H1 (cell line): ENCODE measurements at regions not wholly inside any gene's neighbourhood (a gene's known extent, or its start where the extent isn't known, plus 50 kb on each side); places are given as distances from the start of the nearest gene placed in this dataset.

Experiments used
- CTCF ChIA-PET: fragments of 300-600 bp; sonication (Branson Sonifier 250); formaldehyde crosslinking; loops from one replicate; lab custom pipeline; 2021; ENCODE audit not compliant: partially characterized antibody; lab: Charles Lee
- POLR2A ChIA-PET: fragments of 300-600 bp; sonication (Branson Sonifier 250); formaldehyde crosslinking; loops from one replicate; lab custom pipeline; 2021; ENCODE audit warnings: inconsistent platforms; ENCODE audit not compliant: partially characterized antibody; lab: Charles Lee
- DNase-seq, 2 experiments: peaks; one replicate each; pipeline versions ENCODE4 v3.0.0 to v3.0.0-alpha.2; 2010 to 2022; ENCODE audit warnings: low spot score in 2 of 2, low read depth in 1 of 2, mixed read lengths in 1 of 2
- FAIRE-seq: peaks from 2 replicates; lab custom pipeline; 2011; peaks lifted over from hg19 to GRCh38; lab: Jason Lieb, UNC
- H2AFZ ChIP-seq: 2 replicates; pipeline ENCODE4 v1.8.1; 2012; ENCODE audit warnings: low read length, inconsistent platforms
- H2AK5ac ChIP-seq: 2 replicates; pipeline ENCODE4 v1.6.1; 2013; ENCODE audit warnings: low read depth, low read length
- H2BK120ac ChIP-seq: replicated peaks from 2 replicates; pipeline ENCODE3; 2013; ENCODE audit warnings: low read depth, low read length, inconsistent platforms
- H2BK12ac ChIP-seq: 2 replicates; pipeline ENCODE4 v1.6.1; 2013; ENCODE audit warnings: low read depth, low read length
- H2BK15ac ChIP-seq: 2 replicates; pipeline ENCODE4 v1.6.1; 2013; ENCODE audit warnings: low read length
- H2BK20ac ChIP-seq: 2 replicates; pipeline ENCODE4 v1.6.1; 2013; ENCODE audit warnings: low read length
- H2BK5ac ChIP-seq: 2 replicates; pipeline ENCODE4 v1.6.1; 2013; ENCODE audit warnings: low read depth, low read length
- H3K14ac ChIP-seq: 2 replicates; pipeline ENCODE4 v1.6.1; 2013; ENCODE audit warnings: inconsistent platforms; ENCODE audit not compliant: insufficient read length
- H3K18ac ChIP-seq: 2 replicates; pipeline ENCODE4 v1.6.1; 2013; ENCODE audit warnings: low read length; ENCODE audit errors: extremely low read depth
- H3K23ac ChIP-seq: 2 replicates; pipeline ENCODE4 v1.6.1; 2013; ENCODE audit warnings: inconsistent platforms; ENCODE audit not compliant: insufficient read length
- H3K23me2 ChIP-seq: 2 replicates; pipeline ENCODE4 v1.6.1; 2013; ENCODE audit warnings: low read depth, low read length
- H3K27ac ChIP-seq: 2 replicates; pipeline ENCODE4 v1.6.1; 2011; ENCODE audit warnings: low read depth, low read length, inconsistent platforms
- H3K27me3 ChIP-seq, 4 experiments: replicated peaks in 1 of 4; 1 replicate in 1 of 4; 2 replicates in 3 of 4; pipeline versions ENCODE4 v1.6.1 to v1.8.1; 2011 to 2013; ENCODE audit warnings: low read length in 3 of 4, mild to moderate bottlenecking in 3 of 4, inconsistent platforms in 2 of 4, mixed read lengths in 2 of 4, moderate library complexity in 1 of 4; ENCODE audit not compliant: control insufficient read depth in 3 of 4, insufficient read depth in 3 of 4; ENCODE audit errors: extremely low read depth in 1 of 4
- H3K36me3 ChIP-seq, 4 experiments: 2 replicates each; pipeline versions ENCODE4 v1.6.1 to v1.8.1; 2011 to 2013; ENCODE audit warnings: mild to moderate bottlenecking in 4 of 4, low read length in 3 of 4, moderate library complexity in 2 of 4, control low read depth in 1 of 4, inconsistent platforms in 1 of 4; ENCODE audit not compliant: insufficient read depth in 4 of 4, control insufficient read depth in 2 of 4
- H3K4ac ChIP-seq: replicated peaks from 2 replicates; pipeline ENCODE3; 2013; ENCODE audit warnings: low read length, low read depth, mixed read lengths, inconsistent platforms; ENCODE audit not compliant: insufficient read length
- H3K4me1 ChIP-seq, 4 experiments: replicated peaks in 1 of 4; 1 replicate in 1 of 4; 2 replicates in 3 of 4; pipeline versions ENCODE4 v1.6.1 to v1.8.1; 2011 to 2013; ENCODE audit warnings: low read length in 3 of 4, inconsistent platforms in 2 of 4, mixed read lengths in 1 of 4; ENCODE audit not compliant: insufficient read depth in 4 of 4, control insufficient read depth in 3 of 4
- H3K4me2 ChIP-seq, 2 experiments: 2 replicates each; pipeline versions ENCODE4 v1.6.1 to v1.8.1; 2011 to 2013; ENCODE audit warnings: low read depth in 2 of 2, low read length in 2 of 2, control low read depth in 1 of 2, inconsistent platforms in 1 of 2, mild to moderate bottlenecking in 1 of 2; ENCODE audit not compliant: insufficient read depth in 1 of 2
- H3K4me3 ChIP-seq, 4 experiments: fragments of 200-600, 300-600 bp in 1 of 4; sonication (generic), shearing (Covaris generic), sonication (Bioruptor Twin) in 1 of 4; 2 replicates each; pipeline versions ENCODE4 v1.5.1 to v1.8.1; 2011 to 2016; ENCODE audit warnings: low read length in 4 of 4, low read depth in 3 of 4, control low read depth in 2 of 4, inconsistent platforms in 2 of 4, mild to moderate bottlenecking in 2 of 4, mixed read lengths in 1 of 4, moderate library complexity in 1 of 4; ENCODE audit not compliant: insufficient read depth in 2 of 4; ENCODE audit errors: extremely low read depth in 1 of 4
- H3K56ac ChIP-seq: replicated peaks from 2 replicates; pipeline ENCODE3; 2013; ENCODE audit warnings: low read depth, mild to moderate bottlenecking, mixed read lengths, low read length, inconsistent platforms; ENCODE audit not compliant: insufficient read length
- H3K79me1 ChIP-seq: 2 replicates; pipeline ENCODE4 v1.6.1; 2013; ENCODE audit warnings: low read depth, low read length, control low read depth
- H3K79me2 ChIP-seq, 2 experiments: 2 replicates each; pipeline versions ENCODE4 v1.6.1 to v1.8.1; 2012 to 2013; ENCODE audit warnings: low read length in 2 of 2, mild to moderate bottlenecking in 2 of 2, inconsistent platforms in 1 of 2; ENCODE audit not compliant: insufficient read depth in 2 of 2, control insufficient read depth in 1 of 2
- H3K9ac ChIP-seq, 4 experiments: replicated peaks in 1 of 4; 1 replicate in 1 of 4; 2 replicates in 3 of 4; pipeline versions ENCODE4 v1.6.1 to v1.8.1; 2011 to 2013; ENCODE audit warnings: low read depth in 3 of 4, low read length in 3 of 4, control low read depth in 2 of 4, mild to moderate bottlenecking in 2 of 4, moderate library complexity in 2 of 4, inconsistent platforms in 1 of 4; ENCODE audit errors: extremely low read depth in 1 of 4
- H3K9me3 ChIP-seq, 2 experiments: 2 replicates each; pipeline versions ENCODE4 v1.6.1 to v1.8.1; 2012 to 2013; ENCODE audit warnings: mild to moderate bottlenecking in 2 of 2, moderate library complexity in 2 of 2, control low read depth in 1 of 2, inconsistent platforms in 1 of 2, low read depth in 1 of 2, low read length in 1 of 2, mixed read lengths in 1 of 2; ENCODE audit not compliant: insufficient read depth in 2 of 2
- H4K20me1 ChIP-seq, 2 experiments: replicated peaks in 1 of 2; 2 replicates each; pipeline versions ENCODE3 to v1.8.1; 2011 to 2013; ENCODE audit warnings: inconsistent platforms in 2 of 2, low read length in 2 of 2, mild to moderate bottlenecking in 1 of 2; ENCODE audit not compliant: insufficient read depth in 2 of 2, control insufficient read depth in 1 of 2
- H4K5ac ChIP-seq: 2 replicates; pipeline ENCODE4 v1.6.1; 2013; ENCODE audit warnings: low read length, low read depth, mixed read lengths, inconsistent platforms; ENCODE audit not compliant: insufficient read length
- H4K8ac ChIP-seq: 2 replicates; pipeline ENCODE4 v1.8.0; 2013; ENCODE audit warnings: mild to moderate bottlenecking, moderate library complexity, low read length, inconsistent platforms; ENCODE audit not compliant: insufficient read depth; ENCODE audit errors: extremely low read depth
- H4K91ac ChIP-seq: replicated peaks from 2 replicates; pipeline ENCODE3; 2013; ENCODE audit warnings: low read length, mixed read lengths, inconsistent platforms; ENCODE audit not compliant: insufficient read length
- CEBPB ChIP-seq: IDR thresholded peaks from 2 replicates; pipeline ENCODE4 v1.6.1; 2012; ENCODE audit warnings: low read depth, low read length
- CHD1 ChIP-seq: IDR thresholded peaks from 2 replicates; pipeline ENCODE4 v1.6.1; 2012; ENCODE audit warnings: low read depth, low read length, improper control_type of control experiment
- KDM5A ChIP-seq: fragments of 200-600 bp; IDR thresholded peaks from 2 replicates; pipeline ENCODE4 v1.7.1; 2012; ENCODE audit warnings: mild to moderate bottlenecking, low read length, inconsistent platforms, mixed read lengths
- PHF8 ChIP-seq: fragments of 200-600 bp; sonication (generic); conservative IDR thresholded peaks from 2 replicates; pipeline ENCODE4 v1.7.1; 2012; ENCODE audit warnings: low read depth, mild to moderate bottlenecking, inconsistent platforms, low read length, moderate library complexity
- RBBP5 ChIP-seq: IDR thresholded peaks from 2 replicates; pipeline ENCODE4 v1.7.1; 2012; ENCODE audit warnings: low read depth, mild to moderate bottlenecking, inconsistent platforms, low read length, moderate library complexity, borderline replicate concordance
- SIRT6 ChIP-seq: IDR thresholded peaks from one replicate; pipeline ENCODE4 v1.7.1; 2012; ENCODE audit warnings: low read length, inconsistent platforms
- SIX5 ChIP-seq: IDR thresholded peaks from 2 replicates; pipeline ENCODE4 v1.6.1; 2011; ENCODE audit warnings: mild to moderate bottlenecking, low read depth, low read length
- SP1 ChIP-seq: IDR thresholded peaks from 2 replicates; pipeline ENCODE4 v1.6.1; 2011; ENCODE audit warnings: low read depth, low read length
- TBP ChIP-seq: IDR thresholded peaks from 2 replicates; pipeline ENCODE4 v1.6.1; 2011; ENCODE audit warnings: low read depth, low read length, improper control_type of control experiment
- ZNF274 ChIP-seq: IDR thresholded peaks from 2 replicates; pipeline ENCODE4 v1.7.0; 2012; ENCODE audit warnings: low read length, borderline replicate concordance; ENCODE audit errors: extremely low read depth
- WGBS, 2 experiments: shearing (Covaris generic) in 1 of 2; methylation state at CpG; one replicate each; pipeline versions ENCODE4 v1.1.6 to v1.1.7; 2013 to 2015; ENCODE audit warnings: low lambda C conversion rate in 2 of 2, mixed read lengths in 2 of 2, inconsistent platforms in 1 of 2, low coverage in 1 of 2, missing lambda C conversion rate in 1 of 2; ENCODE audit not compliant: insufficient replicate concordance in 2 of 2, insufficient coverage in 1 of 2, insufficient read length in 1 of 2; ENCODE audit errors: extremely low coverage in 1 of 2, missing lambda C conversion rate in 1 of 2; 5-methylcytosine and 5-hydroxymethylcytosine counted together
- TF ChIP-seq, protein P1 (sequence below): IDR thresholded peaks from 2 replicates; pipeline ENCODE4 v1.6.1; 2012; ENCODE audit warnings: inconsistent platforms

GRCh38 chr13:73522937-73523336 is 464.1 kb downstream of the KLF5 start:
- no peak overlapping the region for H2BK5ac ChIP-seq
- H3K4ac ChIP-seq: no peak overlapping the region
- no peaks in the 10 kb centered on the region for H3K23me2 ChIP-seq
- no peak overlapping the region for H4K8ac ChIP-seq
- no peak overlapping the region for H4K5ac ChIP-seq
- H3K36me3 ChIP-seq: no peaks in the 10 kb centered on the region
- ChIA-PET CTCF (no interaction called here), POLR2A (no interaction called here)
- H2BK120ac ChIP-seq: no peak overlapping the region
- no peaks in the 10 kb centered on the region for H4K20me1 ChIP-seq
- 0 out of 2 replicates have a peak overlapping the region, but pooled peaks have one; percentile 57 for H2AFZ ChIP-seq
- H2BK15ac ChIP-seq: no peak overlapping the region
- no peak overlapping the region for H3K9ac ChIP-seq
- no peak overlapping the region for H3K27ac ChIP-seq
- no peak overlapping the region for H3K23ac ChIP-seq
- H2AK5ac ChIP-seq: no peak overlapping the region
- no peak overlapping the region for H4K91ac ChIP-seq
- DNase-seq: no peak
- H3K27me3 ChIP-seq: no peaks in the 10 kb centered on the region
- H2BK20ac ChIP-seq: no peak overlapping the region
- no peaks in the 10 kb centered on the region for H3K79me1 ChIP-seq
- H3K18ac ChIP-seq: no peak overlapping the region
- no peak overlapping the region for H3K4me3 ChIP-seq
- 89% methylated on average over 10 of the region's 10 CpGs; no CpG with 5 or more reads in 1 of the 2 experiments for WGBS, 2 experiments
- no peaks in the 10 kb centered on the region for H3K9me3 ChIP-seq
- H3K4me1 ChIP-seq: no peaks in the 10 kb centered on the region
- H3K79me2 ChIP-seq: no peaks in the 10 kb centered on the region
- H3K56ac ChIP-seq: no peak overlapping the region
- H3K14ac ChIP-seq: no peak overlapping the region
- no peak for FAIRE-seq
- no peak overlapping the region for H3K4me2 ChIP-seq
- H2BK12ac ChIP-seq: peak overlapping the region; percentile 69; the same call in 1 of the 2 replicates
- no peak for TF ChIP-seq SIX5
- no peak for TF ChIP-seq CEBPB
- TF ChIP-seq PHF8: no peak
- TF ChIP-seq TBP: no peak
- no peak for TF ChIP-seq SIRT6
- TF ChIP-seq SP1: no peak
- no peak for TF ChIP-seq RBBP5
- TF ChIP-seq KDM5A: no peak
- TF ChIP-seq, protein P1, sequence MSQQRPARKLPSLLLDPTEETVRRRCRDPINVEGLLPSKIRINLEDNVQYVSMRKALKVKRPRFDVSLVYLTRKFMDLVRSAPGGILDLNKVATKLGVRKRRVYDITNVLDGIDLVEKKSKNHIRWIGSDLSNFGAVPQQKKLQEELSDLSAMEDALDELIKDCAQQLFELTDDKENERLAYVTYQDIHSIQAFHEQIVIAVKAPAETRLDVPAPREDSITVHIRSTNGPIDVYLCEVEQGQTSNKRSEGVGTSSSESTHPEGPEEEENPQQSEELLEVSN: no peak
- no peak for TF ChIP-seq CHD1
- TF ChIP-seq ZNF274: no peak
